GM19467 (cell line): ENCODE measurements at regions not wholly inside any gene's neighbourhood (a gene's known extent, or its start where the extent isn't known, plus 50 kb on each side); places are given as distances from the start of the nearest gene placed in this dataset.

Experiments used
- ATAC-seq: cut with Tn5 transposase; IDR thresholded peaks from one replicate; pipeline ENCODE4 v1.9.1; 2021; ENCODE audit warnings: mild to moderate bottlenecking, moderate library complexity; ENCODE audit not compliant: unreplicated experiment

DNA sequence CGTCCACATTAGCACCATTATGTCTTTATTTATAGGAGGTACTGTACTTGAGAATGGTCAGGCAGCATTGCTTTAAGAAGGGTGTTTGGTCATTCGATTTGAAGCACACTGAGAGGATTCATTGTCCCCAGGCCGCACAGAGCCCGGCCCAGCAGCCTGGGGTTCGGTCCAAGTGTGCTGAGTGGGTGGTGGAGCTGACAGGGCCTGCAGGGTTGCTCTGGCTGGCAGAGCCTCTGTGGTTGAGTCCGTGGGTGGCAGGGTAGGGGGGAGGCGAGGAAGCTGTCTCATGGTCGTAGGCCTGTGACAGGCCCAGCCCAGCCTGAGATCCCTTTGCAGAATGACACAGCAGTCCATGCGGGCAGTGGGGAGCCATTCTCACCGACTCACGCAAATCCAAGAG lies 227.7 kb upstream of the TOPAZ1 start:
- no peak for ATAC-seq

- ATAC-seq: no peak
Observed at GRCh38 chr3:44015170-44015569, 226.5 kb upstream of the TOPAZ1 start.

DNA sequence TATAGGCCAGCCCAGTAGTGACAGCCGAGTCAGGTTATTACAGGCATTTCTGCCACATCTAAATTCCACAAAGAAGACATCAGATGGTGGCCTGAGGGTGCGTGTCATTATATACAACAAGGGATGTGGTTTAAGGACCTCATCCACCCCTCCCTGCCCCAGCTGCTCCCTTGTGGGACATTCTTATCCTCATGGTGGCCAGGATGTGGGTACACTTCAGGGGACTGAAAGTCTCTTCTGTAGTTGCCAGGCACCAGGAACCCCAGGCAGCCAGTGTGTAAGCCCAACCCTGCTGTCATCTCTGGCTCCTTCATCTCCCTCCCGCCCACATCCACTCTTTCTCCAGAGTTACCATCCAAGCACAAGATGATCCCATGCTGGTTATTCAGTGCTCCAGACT lies 224.9 kb upstream of the TOPAZ1 start:
- no peak for ATAC-seq

DNA sequence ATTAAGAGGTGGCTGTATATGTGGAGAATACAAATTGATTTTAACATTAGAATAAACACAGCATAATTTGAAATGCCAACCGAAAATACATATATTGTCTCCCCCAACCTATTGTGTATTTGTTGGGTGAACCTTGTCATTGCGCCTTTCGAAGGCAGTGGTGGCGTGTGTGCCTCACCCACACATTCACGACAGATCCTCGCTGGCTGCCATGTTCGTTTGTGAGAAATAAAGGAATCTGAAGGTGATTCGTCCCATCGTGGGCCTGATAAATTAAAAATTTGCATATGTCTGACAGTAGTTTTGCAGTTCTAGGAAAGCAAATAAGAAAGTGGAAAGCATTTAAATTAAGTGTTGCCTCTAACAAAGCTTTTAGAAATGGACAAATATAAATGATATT lies 222.8 kb upstream of the TOPAZ1 start:
- ATAC-seq: no peak

DNA sequence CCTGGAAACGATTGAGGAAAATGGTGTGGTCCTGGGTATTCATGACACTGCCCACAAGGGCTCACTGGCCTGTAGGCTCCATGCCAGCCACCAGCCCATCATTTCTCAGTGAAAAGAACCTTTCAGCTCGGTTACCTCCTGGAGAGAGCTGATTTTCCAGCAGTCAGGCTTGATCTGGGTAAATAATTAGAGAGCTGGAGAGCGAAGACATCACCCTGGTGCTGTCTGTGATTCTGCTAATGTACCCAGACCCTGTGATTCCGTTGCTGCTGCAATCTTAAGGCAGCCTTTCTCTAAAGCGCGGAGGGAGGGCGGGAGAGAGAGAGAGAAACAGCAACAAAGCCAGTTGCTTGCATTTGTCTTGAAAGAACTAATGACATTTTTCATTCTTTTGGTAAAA lies 221.9 kb upstream of the TOPAZ1 start:
- no peak for ATAC-seq

DNA sequence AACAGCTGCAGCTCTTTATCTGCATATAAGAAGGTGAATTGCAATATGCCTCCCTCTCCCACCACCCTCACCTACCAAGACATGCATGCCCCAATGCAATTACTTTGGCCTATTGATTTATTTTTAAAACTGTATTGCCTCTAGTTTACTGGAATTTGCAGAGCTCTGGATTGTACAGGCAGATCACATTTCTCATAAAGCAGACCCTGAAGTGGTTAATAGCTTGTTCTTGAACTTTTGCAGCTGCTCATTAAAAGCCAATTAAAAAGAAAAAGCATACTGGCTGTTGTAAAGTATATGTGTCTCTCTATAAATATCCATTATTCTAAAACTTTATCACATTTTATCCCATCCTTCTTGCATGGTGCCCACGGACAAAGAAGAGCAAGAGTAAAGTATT lies 221.5 kb upstream of the TOPAZ1 start:
- no peak for ATAC-seq

GRCh38 chr3:44021651-44022594 lies 219.8 kb upstream of the TOPAZ1 start:
- ATAC-seq: no peak

GRCh38 chr3:44023961-44024593 lies 217.6 kb upstream of the TOPAZ1 start:
- ATAC-seq: no peak

DNA sequence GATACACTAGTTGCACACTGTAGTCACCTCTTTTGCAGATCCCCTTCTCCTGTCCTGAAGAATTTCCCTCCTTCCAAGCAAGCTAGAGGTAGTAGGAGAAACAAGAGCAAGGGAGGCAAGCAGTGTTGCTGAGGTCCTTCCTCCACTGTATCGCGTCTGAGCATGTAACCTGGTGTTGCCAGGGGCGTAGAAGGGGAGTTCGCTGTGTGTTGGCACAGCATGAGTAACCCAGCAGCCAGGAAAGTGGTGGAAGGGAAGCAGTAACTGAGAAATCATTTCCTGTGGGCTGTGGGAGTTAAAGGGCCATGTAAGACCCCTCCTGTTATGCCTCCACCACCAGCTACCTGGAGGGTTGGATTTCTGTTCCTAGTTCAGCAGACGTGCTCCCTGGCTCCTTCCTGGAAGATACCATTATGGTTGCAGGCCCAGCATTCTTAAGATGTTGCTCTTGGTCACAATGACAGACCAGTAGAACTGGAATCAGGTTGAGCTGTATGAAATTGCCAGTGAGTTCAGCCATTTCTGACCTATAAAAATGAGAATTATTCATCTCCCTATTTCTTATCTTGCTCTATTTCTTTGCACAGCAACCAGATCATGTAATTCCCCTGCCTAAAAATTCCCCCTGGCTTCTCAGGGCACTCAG lies 215.3 kb upstream of the TOPAZ1 start:
- no peak for ATAC-seq

- ATAC-seq: no peak
Observed at GRCh38 chr3:44029100-44029499, 212.6 kb upstream of the TOPAZ1 start.

GRCh38 chr3:44030285-44030684 lies 211.4 kb upstream of the TOPAZ1 start:
- no peak for ATAC-seq

DNA sequence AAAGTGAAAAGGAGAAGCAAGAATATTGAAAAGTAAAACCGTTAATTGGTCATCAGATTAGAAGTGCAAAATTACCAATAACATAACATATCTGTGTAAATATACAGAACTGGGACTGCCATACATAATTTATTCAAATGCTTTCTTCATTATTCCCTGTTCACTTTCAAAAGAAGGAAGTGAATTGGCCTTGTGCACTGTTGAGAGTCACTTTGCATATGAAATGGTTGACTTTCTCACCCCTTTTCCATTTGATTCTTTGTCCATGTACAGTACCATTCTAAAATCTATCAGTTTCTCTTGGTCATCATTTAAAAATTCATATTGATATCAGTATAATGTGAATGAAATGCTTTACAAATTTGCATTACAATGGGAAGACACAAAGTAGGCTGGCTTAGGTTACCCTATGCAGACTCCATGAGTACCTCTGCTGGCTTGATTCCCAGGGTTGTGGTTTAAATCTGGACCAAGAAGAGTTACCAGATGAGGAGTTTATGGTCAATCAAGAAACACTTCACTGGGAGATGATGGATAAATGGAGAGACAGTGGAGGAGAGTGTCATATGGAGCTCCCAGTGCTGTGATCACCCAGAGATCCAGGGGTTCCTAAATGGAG lies 210.9 kb upstream of the TOPAZ1 start:
- no peak for ATAC-seq

GRCh38 chr3:44031387-44032380 lies 210.0 kb upstream of the TOPAZ1 start:
- ATAC-seq: no peak

GRCh38 chr3:44032487-44032886 lies 209.2 kb upstream of the TOPAZ1 start:
- no peak for ATAC-seq

DNA sequence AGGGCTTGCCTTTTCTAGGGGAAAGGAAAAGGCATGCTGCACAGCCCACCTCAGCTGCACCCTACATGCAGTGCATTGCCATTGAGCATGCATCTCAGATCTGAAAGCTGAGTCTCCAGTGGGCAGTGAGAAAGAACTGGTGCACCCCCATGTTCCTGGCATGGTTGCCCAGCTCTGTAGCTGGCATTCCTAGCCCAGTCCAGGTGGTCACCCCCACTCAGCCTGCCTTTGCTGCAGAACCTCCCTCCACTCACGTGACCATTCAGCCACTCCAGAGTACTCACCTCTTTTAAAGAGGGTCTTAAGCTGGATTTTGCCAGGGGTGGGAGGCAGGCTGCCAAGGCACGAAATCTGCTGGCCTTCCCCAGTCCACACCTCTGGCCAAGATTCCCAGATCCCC lies 208.6 kb upstream of the TOPAZ1 start:
- no peak for ATAC-seq

- ATAC-seq: no peak
Observed at GRCh38 chr3:44036850-44037249, 204.8 kb upstream of the TOPAZ1 start.

DNA sequence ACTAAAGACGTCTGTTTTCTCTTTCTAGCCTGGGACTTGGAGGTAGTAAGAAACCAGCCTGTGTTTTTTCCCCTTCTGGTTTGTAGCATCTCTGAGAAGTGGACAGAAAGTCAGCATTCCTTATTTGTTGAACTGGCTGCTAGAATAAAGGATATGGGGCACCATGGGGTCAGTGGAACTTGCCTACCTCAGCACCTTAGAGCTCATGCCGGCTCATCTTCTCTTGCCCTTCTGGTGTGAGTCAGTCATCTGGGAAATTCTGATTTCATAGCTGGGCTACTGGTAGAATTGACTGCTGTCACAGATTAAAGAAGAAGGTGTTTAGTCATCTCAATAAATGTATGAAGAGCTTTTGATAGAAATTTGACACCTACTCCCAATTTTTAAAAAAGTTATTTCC lies 202.7 kb upstream of the TOPAZ1 start:
- no peak for ATAC-seq

- no peak for ATAC-seq
Observed at GRCh38 chr3:44041726-44042125, 200.0 kb upstream of the TOPAZ1 start.

GRCh38 chr3:44042772-44043171 lies 198.9 kb upstream of the TOPAZ1 start:
- no peak for ATAC-seq
